Astrocyte of the cerebellum (primary cell): ENCODE measurements at regions not wholly inside any gene's neighbourhood (a gene's known extent, or its start where the extent isn't known, plus 50 kb on each side); places are given as distances from the start of the nearest gene placed in this dataset.

Source experiments
- DNase-seq: peaks from one replicate; pipeline ENCODE4 v3.0.0-alpha.2; 2011; ENCODE audit warnings: low read depth
- H3K4me3 ChIP-seq: 2 replicates; pipeline ENCODE4 v1.5.1; 2011; ENCODE audit warnings: mild to moderate bottlenecking, low read depth, low read length, moderate library complexity
- CTCF ChIP-seq: IDR thresholded peaks from 2 replicates; pipeline ENCODE4 v1.5.1; 2012; ENCODE audit warnings: low read length, low read depth, moderate library complexity, mild to moderate bottlenecking; ENCODE audit errors: missing control alignments
- in situ Hi-C: cut with HindIII; loops from 2 replicates; pipeline ENCODE4 v1.10.0; 2017; ENCODE audit warnings: low sequenced_read_pairs

- TF ChIP-seq CTCF = no peak
- in situ Hi-C loops = loop anchor here (25.0 kb wide), 1 partner anchor 232 kb away; no protein-coding TSS in a partner anchor
- no peak for DNase-seq
- no peak overlapping the region for H3K4me3 ChIP-seq
These were observed 328.6 kb downstream of the PIK3R1 start for GRCh38 chr5:68544091-68544647.

GRCh38 chr5:68544648-68545552 lies 329.3 kb downstream of the PIK3R1 start:
- DNase-seq = no peak
- no peak for TF ChIP-seq CTCF
- in situ Hi-C loops = loop anchor here (25.0 kb wide), 1 partner anchor 233 kb away; no protein-coding TSS in a partner anchor
- H3K4me3 ChIP-seq = no peak overlapping the region

- in situ Hi-C loops = loop anchor here (25.0 kb wide), 1 partner anchor 233 kb away; no protein-coding TSS in a partner anchor
- no peak for TF ChIP-seq CTCF
- H3K4me3 ChIP-seq = no peak overlapping the region
- DNase-seq = no peak
These were observed 330.2 kb downstream of the PIK3R1 start for GRCh38 chr5:68545636-68546295.

GRCh38 chr5:68547056-68547455 lies 331.5 kb downstream of the PIK3R1 start:
- in situ Hi-C loops = loop anchor here (25.0 kb wide), 1 partner anchor 235 kb away; no protein-coding TSS in a partner anchor
- H3K4me3 ChIP-seq = no peak overlapping the region
- DNase-seq = no peak
- no peak for TF ChIP-seq CTCF

DNA sequence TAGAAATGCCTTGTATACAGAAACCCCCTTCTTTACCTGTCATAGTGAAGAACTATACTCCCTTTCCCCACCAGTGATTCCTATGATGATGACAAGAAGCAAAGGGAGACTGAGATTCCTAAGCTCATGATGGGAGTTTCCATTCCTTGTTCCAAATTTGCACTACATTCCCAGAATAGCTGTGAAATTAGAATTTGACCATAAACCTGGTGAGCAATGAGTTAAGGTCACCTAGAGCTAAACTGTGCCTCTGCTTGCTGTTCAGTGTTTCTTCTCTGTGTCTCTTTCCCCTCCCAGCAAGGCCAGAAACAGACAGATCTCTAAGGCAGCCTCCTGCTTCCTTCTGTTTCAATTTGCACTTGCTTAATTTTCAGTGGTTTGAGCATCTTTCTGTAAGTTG lies 332.1 kb downstream of the PIK3R1 start:
- in situ Hi-C loops = loop anchor here (25.0 kb wide), 1 partner anchor 235 kb away; no protein-coding TSS in a partner anchor
- no peak overlapping the region for H3K4me3 ChIP-seq
- DNase-seq = no peak

More for the DNA sequence above, 332.1 kb downstream of the PIK3R1 start:
- TF ChIP-seq CTCF = no peak
